Astrocyte of the spinal cord (primary cell): ENCODE measurements at regions not wholly inside any gene's neighbourhood (a gene's known extent, or its start where the extent isn't known, plus 50 kb on each side); places are given as distances from the start of the nearest gene placed in this dataset.

Experiments used
- DNase-seq: peaks from one replicate; pipeline ENCODE4 v3.0.0; 2011; ENCODE audit warnings: low read depth, low spot score
- H3K4me3 ChIP-seq: 2 replicates; pipeline ENCODE4 v1.5.1; 2011; ENCODE audit warnings: low read depth, mild to moderate bottlenecking, low read length, moderate library complexity
- CTCF ChIP-seq: IDR thresholded peaks from 2 replicates; pipeline ENCODE4 v1.5.1; 2012; ENCODE audit warnings: low read depth, mild to moderate bottlenecking, low read length, inconsistent platforms
- in situ Hi-C: cut with HindIII; loops from 2 replicates; pipeline ENCODE4 v1.10.0; 2017; ENCODE audit warnings: low sequenced_read_pairs

GRCh38 chr11:100618914-100619313 is 68.2 kb upstream of the ARHGAP42 start:
- no peak overlapping the region for H3K4me3 ChIP-seq
- in situ Hi-C loops = no loop called here

GRCh38 chr11:100619484-100619883 is 67.6 kb upstream of the ARHGAP42 start:
- no peak for TF ChIP-seq CTCF
- no peak overlapping the region for H3K4me3 ChIP-seq
- DNase-seq = peak; percentile 65
- in situ Hi-C loops = no loop called here

More at GRCh38 chr11:100618914-100619313, 68.2 kb upstream of the ARHGAP42 start:
- TF ChIP-seq CTCF = no peak
- no peak for DNase-seq

- no peak overlapping the region for H3K4me3 ChIP-seq
- in situ Hi-C loops = no loop called here
- no peak for DNase-seq
- no peak for TF ChIP-seq CTCF
Observed at GRCh38 chr11:100622404-100622803, 64.7 kb upstream of the ARHGAP42 start.

GRCh38 chr11:100624346-100624745 is 62.7 kb upstream of the ARHGAP42 start:
- TF ChIP-seq CTCF = no peak
- in situ Hi-C loops = no loop called here
- H3K4me3 ChIP-seq = no peak overlapping the region
- DNase-seq = no peak

GRCh38 chr11:100625041-100625440 is 62.0 kb upstream of the ARHGAP42 start:
- TF ChIP-seq CTCF = no peak
- peak; percentile 31 for DNase-seq
- H3K4me3 ChIP-seq = no peak overlapping the region
- in situ Hi-C loops = no loop called here

GRCh38 chr11:100629671-100630070 is 57.4 kb upstream of the ARHGAP42 start:
- TF ChIP-seq CTCF = peak; percentile 10
- DNase-seq = no peak
- H3K4me3 ChIP-seq = no peak overlapping the region
- in situ Hi-C loops = no loop called here

GRCh38 chr11:100630898-100631297 is 56.2 kb upstream of the ARHGAP42 start:
- no peak overlapping the region for H3K4me3 ChIP-seq
- no peak for DNase-seq
- no peak for TF ChIP-seq CTCF
- in situ Hi-C loops = no loop called here
